22Rv1 (cell line): ENCODE measurements at regions not wholly inside any gene's neighbourhood (a gene's known extent, or its start where the extent isn't known, plus 50 kb on each side); places are given as distances from the start of the nearest gene placed in this dataset.

Experiments
- CTCF ChIP-seq: fragments of 450-650 bp; IDR thresholded peaks from 2 replicates; pipeline ENCODE4 v1.5.1; 2017; ENCODE audit warnings: mild to moderate bottlenecking
- ZFX ChIP-seq: fragments of 450-650 bp; IDR thresholded peaks from 2 replicates; pipeline ENCODE4 v1.6.1; 2017; ENCODE audit warnings: antibody characterized with exemption, borderline replicate concordance

DNA sequence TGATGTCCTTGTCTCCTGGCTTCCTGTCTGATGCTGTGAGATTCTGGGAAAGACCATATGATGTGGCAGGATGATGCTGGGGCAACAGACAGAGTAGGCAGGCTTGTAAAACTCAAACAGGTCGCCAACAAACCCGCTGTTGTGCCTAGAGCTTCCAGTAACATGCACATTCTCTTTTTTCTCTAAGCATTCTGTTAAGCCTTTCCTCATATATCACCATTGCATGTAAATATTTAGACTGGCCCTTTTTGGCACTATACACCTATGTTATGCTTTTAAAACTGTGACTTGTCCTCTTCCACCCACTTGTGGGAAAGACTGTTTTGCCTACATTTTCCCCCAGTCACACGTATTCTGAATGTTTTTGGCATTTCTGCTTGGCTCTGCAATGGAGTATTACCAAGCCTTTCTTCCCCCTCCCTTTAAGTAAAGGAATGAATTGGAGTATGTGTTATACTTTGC is 250.4 kb upstream of the TANK start:
- TF ChIP-seq CTCF (no peak), ZFX (no peak)
